ENCODE measurements at regions not wholly inside any gene's neighbourhood (a gene's known extent, or its start where the extent isn't known, plus 50 kb on each side); places are given as distances from the start of the nearest gene placed in this dataset.
"Not testable (repeated sequence)": the region's sequence is repeated elsewhere in the genome, so short reads cannot be mapped to it uniquely, and the experiment has no call there.

DNA sequence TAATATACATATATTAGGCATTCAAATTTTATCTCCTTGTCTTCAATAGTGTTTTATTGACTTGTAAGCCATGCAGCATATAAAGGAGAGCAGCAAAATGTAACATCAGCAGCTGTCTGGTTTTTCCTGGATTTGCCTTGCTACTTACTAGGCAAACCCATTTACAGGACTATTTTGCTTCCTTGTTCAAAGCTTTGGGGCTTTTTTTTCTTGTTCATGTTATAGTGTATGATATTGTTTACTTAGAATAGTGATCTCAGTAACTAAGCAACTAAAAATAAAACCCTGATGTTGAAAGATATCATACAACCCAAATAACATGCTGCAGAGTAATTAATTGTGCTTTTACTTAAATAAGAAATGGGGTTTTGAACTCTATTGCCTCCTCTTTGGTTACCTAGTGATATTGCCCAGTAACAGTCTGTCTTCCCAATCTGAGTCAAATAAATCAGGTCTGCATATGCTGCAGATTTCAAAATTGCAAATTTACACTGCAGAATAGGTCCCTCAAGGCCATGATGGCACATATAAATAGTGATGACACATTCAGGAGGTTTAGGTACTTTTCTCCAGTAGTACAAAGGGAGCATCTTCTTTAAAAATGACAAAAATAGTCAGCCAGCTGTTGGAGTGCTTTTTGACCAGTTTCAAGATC is 578.1 kb upstream of the NECTIN3 start:
- peak; percentile 100 for FAIRE-seq

DNA sequence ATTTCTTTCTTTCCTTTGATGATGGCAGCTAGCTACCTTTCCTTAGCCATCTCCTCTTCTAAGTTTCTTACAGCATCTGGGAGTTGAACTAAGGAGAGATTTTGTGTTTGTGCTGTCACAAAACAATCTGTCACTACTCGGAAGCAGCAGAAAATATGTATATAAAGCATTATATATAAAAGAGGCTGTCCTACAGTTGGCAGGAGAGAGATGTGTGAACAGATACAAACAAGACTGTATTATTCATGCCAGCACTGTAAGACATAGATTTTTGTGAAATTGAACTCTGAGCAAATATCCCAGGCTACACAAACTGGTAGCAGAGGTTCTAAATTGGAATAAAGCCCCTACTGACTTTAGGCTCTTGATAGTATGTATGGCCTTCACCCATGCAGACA is 577.5 kb upstream of the NECTIN3 start:
- FAIRE-seq: peak; percentile 38

DNA sequence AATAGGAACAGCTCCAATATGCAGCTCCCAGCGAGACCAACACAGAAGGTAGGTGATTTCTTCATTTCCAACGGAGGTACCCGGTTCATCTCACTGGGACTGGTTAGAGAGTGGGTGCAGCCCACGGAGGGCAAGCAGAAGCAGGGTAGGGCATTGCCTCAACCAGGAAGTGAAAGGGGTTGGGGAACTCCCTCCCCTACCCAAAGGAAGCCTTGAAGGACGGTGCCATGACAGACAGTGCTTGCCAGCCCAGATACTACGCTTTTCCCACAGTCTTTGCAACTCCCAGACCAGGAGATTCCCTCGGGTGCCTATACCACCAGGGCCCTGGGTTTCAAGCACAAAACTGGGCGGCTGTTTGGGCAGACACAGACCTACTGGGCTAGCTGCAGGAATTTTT is 576.9 kb upstream of the NECTIN3 start:
- FAIRE-seq: no peak

DNA sequence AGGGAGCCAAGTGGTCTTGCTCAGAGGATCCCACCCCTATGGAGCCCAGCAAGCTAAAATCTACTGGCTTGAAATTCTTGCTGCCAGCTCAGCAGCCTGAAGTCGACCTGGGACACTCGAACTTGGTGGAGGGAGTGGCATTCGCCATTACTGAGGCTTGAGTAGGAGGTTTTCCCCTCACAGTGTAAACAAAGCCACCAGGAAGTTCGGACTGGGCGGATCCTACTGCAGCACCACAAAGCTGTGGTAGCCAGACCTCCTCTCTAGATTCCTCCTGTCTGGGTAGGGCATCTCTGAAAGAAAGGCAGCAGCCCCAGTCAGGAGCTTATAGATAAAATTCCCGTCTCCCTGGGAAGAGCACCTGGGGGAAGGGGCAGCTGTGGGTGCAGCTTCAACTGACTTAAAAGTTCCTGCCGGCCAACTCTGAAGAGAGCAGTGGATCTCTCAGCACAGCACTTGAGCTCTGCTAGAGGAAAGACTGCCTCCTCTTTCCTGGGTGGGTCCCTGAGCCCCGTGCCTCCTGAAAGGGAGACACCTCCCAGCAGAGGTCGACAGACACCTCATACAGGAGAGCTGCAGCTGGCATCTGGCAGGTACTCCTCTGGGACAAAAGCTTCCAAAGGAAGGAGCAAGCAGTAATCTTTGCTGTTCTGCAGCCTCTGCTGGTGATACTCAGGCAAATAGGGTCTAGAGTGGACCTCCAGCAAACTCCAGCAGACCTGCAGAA is 576.3 kb upstream of the NECTIN3 start:
- no peak for FAIRE-seq

DNA sequence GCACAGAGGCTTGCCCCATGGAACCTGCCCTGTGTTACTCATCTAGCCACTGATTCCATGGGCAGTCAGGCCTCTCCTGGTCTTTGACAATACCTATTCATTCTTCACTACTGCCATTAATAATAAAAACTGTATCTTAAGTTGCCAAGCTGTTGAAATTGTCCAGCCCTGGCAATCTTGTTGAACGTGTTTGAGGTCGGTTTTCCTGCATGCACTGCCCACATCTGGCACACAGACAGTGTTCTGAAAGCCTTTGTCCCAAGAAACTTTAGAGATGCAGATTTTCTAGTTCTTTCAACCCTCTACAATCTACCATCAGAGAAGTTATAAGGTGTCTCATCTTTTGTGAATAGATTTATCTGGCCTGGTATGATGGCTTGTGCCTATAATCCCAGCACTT is 567.2 kb upstream of the NECTIN3 start:
- FAIRE-seq: no peak

DNA sequence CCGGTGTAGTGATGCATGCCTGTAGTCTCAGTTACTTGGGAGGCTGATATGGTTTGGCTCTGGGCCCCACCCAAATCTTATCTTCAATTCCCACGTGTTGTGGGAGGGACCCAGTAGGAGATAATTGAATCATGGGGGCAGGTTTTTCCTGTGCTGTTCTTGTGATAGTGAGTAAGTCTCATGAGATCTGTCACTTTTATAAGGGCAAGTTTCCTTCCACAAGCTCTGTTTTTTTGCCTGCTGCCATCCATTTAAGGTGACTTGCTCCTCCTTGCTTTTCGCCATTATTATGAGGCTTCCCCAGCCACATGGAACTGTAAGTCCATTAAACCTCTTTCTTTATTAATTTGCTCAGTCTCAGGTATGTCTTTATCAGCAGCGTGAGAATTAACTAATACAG is 566.7 kb upstream of the NECTIN3 start:
- no peak for FAIRE-seq

DNA sequence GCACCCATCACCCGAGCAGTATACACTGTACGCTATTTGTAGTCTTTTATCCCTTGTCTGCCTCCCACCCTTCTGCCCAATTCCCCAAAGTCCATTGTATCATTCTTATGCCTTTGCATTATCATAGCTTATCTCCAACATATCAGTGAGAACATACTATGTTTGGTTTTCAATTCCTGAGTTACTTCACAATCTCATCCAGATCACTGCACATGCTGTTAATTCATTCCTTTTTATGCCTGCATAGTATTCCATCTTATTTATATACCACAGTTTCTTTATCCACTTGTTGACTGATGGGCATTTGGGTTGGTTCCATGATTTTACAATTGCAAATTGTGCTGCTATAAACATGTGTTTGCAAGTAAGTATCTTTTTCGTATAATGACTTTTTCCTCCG is 564.7 kb upstream of the NECTIN3 start:
- no peak for FAIRE-seq

DNA sequence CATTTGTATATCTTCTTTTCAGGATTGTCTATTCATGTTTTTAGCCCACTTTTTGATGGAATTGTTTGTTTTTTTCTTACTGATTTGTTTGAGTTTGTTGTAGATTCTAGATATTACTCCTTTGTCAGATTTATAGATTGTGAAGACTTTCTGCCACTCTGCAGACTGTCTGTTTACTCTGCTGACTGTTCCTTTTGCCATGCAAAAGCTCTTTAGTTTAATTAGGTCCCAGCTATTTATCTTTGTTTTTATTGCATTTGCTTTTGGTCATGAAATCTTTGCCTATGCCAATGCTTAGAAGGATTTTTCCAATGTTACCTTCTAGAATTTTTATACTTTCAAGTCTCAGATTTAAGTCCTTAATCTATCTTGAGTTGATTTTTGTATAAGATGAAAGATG is 564.0 kb upstream of the NECTIN3 start:
- not testable (repeated sequence) for FAIRE-seq

DNA sequence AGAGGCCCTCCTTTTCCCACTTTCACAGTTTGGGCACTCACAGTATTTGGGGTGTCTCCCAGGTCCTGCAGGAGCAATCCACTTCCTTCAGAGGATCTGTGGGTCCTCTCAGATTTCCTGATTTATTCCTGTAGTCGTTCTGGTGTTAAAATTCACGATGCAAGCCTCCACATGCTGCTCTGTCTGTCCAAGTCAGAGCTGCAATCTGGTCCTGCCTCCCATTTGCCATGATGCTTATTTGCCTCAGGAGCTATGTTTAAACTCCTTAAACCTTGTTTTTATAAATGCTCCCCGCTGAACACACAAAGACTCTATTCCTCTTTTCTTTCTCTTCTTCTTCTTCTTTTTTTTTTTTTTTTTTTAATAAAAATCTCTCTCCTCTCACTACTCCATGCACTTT is 558.7 kb upstream of the NECTIN3 start:
- FAIRE-seq: no peak

DNA sequence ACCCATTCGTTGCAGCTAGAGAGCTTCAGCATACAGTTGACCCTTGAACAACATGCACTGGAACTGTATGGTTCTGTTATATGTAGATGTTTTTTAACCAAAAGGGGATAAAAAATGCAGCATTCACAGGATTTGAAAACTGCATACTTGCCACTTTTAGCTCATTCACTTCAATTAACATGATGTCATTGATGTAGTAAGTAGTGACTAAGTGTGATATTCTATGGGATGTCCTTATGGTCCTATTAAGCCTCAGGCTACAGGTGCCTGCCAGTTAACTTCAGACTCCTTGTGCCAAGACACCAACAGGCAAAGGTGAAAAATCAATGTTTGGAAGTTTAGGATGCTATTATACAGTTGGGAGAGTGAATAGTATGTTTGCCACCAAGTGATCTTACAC is 553.6 kb upstream of the NECTIN3 start:
- FAIRE-seq: no peak

DNA sequence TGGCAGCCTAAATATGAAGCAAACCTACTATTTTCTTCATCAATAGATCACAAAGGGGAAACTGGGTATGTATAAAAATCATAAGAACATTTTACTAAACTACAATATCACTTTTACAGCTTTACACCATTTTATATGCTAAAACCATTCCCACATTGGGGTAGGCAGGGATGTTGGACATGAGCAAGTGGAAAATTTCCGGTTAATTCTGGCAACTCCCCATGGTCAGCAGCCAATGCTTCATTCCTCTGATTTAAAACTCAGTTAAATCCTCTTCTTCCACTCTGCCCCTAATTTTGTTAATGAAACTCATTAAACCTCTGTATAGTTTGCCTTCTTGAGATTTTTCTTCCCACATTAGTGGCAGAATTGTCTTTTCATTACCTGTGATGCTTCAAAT is 552.5 kb upstream of the NECTIN3 start:
- no peak for FAIRE-seq

DNA sequence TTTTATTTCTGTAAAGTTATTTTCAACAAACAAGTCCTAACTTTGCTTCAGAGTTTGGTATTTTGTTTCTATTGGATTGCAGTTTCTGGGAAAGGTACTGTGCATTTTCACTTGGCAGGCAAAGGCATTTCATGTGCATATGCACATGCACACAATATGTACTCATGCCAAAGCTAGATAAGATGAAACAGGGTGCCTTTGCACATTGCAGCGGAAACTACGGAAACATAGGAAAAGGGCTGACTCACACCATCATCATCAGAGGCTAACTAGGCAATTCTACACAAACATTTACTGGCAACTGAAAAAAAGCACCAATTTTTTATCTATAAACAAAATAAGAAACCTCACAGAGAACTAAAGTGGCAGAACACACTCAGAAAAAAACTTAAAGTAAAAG is 550.6 kb upstream of the NECTIN3 start:
- FAIRE-seq: no peak

DNA sequence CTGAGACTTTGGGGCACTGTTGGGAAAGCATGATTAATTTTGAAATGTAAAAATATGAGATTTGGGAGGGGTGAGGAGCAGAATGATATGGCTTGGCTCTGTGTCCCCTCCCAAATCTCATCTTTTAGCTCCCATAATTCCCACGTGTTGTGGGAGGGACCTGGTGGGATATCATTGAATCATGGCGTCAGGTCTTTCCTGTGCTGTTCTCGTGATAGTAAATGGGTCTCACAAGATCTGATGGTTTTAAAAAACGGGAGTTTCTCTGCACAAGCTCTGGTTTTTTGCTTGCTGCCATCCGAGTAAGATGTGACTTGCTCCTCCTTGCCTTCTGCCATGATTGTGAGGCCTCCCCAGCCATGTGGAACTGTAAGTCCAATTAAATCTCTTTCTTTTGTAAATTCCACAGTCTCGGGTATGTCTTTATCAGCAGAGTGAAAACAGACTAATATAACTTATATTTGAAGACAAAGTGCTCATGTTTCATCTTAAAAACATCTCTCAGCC is 546.0 kb upstream of the NECTIN3 start:
- not testable (repeated sequence) for FAIRE-seq

DNA sequence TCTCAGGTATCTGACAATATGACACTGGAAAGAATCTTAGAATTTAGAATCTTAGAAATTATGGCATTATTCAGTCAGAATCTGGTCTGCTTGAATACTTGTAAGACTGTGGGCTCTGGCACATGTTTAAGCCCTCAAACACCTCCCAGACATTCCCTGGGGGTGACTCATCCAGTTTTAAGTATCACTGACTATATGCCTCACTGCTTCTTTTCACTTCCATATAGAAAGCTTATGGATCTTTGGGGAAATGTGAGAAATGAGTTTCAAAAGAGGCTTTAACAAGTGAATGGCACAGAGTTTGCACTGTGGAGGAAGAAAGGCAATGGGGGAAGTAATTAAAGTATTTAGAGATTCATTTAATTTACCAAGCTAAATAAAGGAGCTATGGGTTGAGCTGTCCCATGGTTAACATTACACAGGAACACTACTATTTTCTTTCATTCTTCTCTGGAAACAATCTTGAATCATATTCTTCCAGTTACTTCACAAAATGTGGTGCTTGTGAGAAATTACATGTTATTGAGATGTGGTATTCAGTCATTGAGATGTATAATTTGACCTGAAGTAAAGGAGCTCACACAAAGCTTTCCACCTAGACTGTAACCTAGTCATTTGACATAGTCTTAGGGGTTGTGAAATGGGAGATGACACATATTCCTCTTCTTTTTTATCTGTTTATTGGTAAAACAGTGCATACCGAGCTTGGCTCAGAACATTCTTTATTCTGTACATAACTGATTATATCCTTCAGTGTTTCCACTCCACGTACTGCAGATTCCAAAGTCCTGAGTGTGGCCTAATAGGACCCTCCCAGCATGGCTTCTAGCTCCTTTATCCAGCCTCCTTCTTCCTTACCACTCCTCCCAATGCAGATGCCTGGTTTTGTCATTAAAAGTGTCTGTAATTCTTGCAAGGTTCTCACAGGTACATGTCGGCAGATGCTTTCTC is 544.6 kb upstream of the NECTIN3 start:
- no peak for FAIRE-seq

DNA sequence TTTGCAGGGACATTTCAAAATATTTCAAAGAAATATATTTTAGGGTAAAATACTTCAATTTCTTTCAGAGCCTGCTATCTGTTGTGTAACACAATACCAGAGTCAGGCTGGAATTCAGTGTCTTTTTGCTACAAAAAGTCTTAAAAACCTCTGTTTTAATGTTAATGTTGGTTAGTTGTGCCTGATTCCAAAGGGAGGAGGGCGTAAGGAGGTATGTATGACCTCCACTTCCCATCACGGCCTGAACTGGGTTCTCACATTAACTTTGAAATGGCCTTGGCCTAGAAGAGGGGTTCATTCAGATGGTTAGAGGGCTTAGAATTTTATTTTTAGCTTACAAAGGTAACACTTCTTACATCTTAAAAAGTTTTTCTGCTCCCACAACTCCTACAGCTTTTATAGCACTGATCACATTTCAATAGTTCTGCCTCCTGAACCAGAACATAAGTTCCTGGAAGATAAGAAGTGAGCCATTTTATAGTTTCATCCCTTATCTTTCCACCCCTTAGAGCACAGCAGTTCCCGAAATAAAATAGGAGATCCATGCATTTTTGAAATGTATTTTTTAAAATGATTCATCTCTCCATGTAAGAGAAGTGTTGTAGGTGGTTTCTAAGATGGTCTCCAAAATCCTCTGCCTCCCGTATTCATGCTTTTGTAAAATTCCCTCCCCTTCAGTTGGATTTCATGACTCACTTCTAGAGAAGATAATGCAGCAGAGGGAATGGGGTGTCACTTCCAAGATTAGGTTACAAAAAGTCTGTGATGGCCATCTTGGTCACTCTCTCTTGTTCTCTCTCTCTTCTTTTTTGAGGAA is 543.1 kb upstream of the NECTIN3 start:
- FAIRE-seq: no peak

DNA sequence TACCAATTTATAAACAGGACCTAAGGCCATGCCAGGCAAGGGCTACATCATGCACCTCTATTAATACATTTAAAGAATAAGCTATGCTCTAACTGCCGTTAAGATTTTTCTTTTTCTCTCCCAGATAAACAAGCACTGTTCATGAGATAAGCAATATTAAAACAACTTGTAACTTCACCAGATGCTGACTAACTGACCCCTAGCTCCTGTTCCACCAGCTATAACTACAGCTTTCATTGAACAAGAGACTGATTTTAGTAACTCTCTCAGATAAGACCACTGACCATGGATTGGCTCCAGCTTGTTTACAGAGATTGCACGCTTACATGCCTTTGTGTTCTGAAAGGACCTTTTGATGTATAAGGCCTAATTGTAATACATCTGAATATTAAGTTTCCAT is 540.7 kb upstream of the NECTIN3 start:
- FAIRE-seq: no peak

DNA sequence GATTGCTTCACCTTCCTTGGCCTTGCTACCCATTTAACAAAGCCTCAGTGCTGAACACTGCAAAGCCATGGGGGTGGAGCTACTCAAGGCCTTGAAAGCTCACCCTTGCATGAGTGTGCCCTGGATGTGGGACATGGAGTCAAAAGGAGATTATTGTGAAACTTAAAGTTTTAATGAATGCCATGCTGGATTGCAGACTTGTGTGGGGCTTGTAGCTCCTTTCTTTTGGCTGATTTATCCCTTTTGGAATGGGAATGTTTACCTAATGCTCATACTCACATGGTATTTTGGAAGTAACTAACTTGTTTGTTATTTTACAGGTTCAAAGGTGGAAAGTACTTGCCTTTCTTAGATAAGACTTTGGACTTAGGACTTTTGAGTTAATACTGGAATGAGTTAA is 538.5 kb upstream of the NECTIN3 start:
- FAIRE-seq: no peak

DNA sequence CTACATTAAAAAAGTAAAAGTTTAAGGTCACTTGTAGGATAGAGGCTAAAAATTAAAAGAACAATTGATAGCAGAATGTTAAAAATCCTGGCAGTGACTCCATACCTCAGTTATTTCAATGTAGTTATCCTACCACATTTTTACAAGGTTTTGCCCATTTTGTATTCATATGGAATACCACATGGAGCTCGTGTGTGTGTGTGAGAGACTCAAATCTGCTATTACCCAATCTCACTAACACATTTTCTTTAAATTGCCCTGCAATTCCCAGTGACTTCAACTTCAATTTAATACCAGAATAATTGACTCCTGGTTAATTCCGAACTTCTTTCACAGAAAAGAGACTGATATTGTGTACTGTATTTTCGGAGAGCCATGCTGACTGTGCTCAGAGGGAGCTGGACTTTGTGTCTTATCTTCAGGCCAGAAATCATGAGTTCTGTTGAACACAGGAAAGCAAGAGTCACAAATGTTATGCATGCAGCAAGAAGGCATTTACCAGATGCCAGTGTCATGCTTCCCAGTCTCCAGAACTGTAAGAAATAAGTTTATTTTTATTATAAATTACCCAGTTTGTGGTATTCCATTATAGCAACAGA is 529.0 kb upstream of the NECTIN3 start:
- no peak for FAIRE-seq

DNA sequence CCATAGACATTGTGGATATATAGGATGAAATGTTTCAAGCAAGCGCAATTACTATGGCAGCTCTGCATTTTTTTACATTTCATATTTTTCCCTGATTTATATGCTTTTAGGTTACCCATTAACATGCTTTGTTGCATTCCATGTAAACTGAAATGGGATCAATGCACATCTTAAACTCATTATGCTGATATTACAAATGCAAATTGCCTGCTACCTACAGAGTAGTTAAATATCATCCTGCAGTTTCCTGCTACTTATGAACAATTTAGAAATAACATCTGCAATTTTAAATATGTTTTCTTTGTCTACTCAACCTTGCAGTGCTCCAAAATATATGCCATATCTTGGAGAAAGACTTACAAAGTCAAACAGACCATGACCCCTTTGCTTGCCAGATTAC is 526.9 kb upstream of the NECTIN3 start:
- no peak for FAIRE-seq

DNA sequence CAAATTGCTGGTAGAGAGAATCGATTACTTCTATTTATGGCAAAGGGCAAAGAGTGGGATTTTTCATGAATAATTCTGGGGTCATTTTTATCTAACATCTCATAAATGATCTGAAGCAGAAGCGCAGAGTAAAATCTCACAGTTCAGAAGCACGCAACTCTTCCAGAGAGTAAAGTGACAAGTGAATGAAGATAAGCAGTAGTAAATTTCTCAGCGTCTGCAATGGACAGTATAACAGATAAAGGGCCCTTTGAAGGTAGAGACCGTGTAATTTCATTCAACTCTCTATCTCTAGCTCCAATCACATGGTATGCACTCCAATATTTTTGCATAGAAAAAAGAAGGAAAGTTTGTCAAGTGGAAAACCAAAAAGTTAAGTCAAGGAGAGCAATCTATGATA is 521.1 kb upstream of the NECTIN3 start:
- no peak for FAIRE-seq

DNA sequence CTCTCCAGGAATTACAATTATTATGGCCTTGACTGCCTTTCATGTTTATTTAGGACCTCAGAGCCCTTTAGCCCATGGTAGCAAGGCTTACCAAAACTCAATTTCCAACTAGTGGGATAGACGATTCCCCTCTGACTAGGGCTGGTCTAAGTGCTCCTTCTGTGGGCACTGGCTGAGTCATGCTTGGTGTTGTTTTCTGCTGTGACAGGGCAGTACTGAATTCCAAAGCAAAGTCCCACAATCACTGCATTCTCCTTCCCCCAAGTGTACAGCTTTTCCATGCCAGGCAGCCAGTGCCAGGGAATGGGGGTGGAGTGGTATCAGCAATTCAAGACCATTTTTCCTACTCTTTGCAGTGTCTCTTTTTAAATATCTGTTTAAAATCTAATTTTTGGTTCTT is 509.0 kb upstream of the NECTIN3 start:
- no peak for FAIRE-seq

DNA sequence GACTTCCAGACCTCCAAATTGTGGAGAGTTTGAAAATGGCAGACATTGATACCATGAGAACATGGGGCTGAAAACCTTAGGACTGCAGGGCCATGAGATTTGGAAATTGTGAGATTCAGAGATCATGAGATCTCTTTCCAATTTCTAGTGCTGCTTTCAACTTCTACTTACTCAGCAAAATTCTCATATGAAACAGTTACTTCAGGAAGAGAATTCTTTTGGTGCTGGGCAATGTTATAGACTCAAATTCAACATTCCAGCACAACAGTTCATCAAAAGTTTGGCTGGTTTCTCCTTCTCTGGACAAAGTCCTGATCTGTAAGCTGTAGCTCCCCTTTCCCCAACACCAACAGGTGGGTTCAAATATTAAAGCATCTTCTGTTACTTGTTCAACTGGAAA is 506.9 kb upstream of the NECTIN3 start:
- FAIRE-seq: no peak
